CD4-positive, alpha-beta T cell treated with Interleukin-6 for 4 hours (primary cell): ENCODE measurements at regions not wholly inside any gene's neighbourhood (a gene's known extent, or its start where the extent isn't known, plus 50 kb on each side); places are given as distances from the start of the nearest gene placed in this dataset.
"Not testable (repeated sequence)": the region's sequence is repeated elsewhere in the genome, so short reads cannot be mapped to it uniquely, and the experiment has no call there.

Source experiments
- DNase-seq: peaks from one replicate; pipeline ENCODE4 v3.0.0-alpha.2; 2020; ENCODE audit warnings: mixed read lengths

- DNase-seq = no peak
Measured at GRCh38 chr10:106378251-106378650, 786.3 kb downstream of the SORCS1 start.

GRCh38 chr10:106370751-106371150, 793.8 kb downstream of the SORCS1 start:
- no peak for DNase-seq

- no peak for DNase-seq
Measured at GRCh38 chr10:106360870-106361269, 803.6 kb downstream of the SORCS1 start.

GRCh38 chr10:106355450-106355849, 809.1 kb downstream of the SORCS1 start:
- no peak for DNase-seq

- DNase-seq = no peak
Measured at GRCh38 chr10:106348933-106349332, 815.6 kb downstream of the SORCS1 start.

GRCh38 chr10:106347547-106347946, 817.0 kb downstream of the SORCS1 start:
- no peak for DNase-seq

GRCh38 chr10:106343539-106343938, 821.0 kb downstream of the SORCS1 start:
- not testable (repeated sequence) for DNase-seq

GRCh38 chr10:106341356-106341755, 823.1 kb downstream of the SORCS1 start:
- no peak for DNase-seq

- no peak for DNase-seq
Measured at GRCh38 chr10:106338486-106338885, 826.0 kb downstream of the SORCS1 start.

- DNase-seq = no peak
Measured at GRCh38 chr10:106336874-106337273, 827.6 kb downstream of the SORCS1 start.

- DNase-seq = no peak
Measured at GRCh38 chr10:106327747-106328146, 836.8 kb downstream of the SORCS1 start.

- no peak for DNase-seq
Measured at GRCh38 chr10:106320876-106321275, 843.6 kb downstream of the SORCS1 start.

- no peak for DNase-seq
Measured at GRCh38 chr10:106320078-106320477, 844.4 kb downstream of the SORCS1 start.

- DNase-seq = no peak
Measured at GRCh38 chr10:106317554-106317953, 847.0 kb downstream of the SORCS1 start.

GRCh38 chr10:106313041-106313440, 851.5 kb downstream of the SORCS1 start:
- no peak for DNase-seq

GRCh38 chr10:106312087-106312486, 852.4 kb downstream of the SORCS1 start:
- DNase-seq = no peak

GRCh38 chr10:106311590-106311989, 852.9 kb downstream of the SORCS1 start:
- no peak for DNase-seq

GRCh38 chr10:106310596-106310995, 853.9 kb downstream of the SORCS1 start:
- DNase-seq = no peak

- no peak for DNase-seq
Measured at GRCh38 chr10:106309376-106309775, 855.1 kb downstream of the SORCS1 start.

- no peak for DNase-seq
Measured at GRCh38 chr10:106308284-106308683, 856.2 kb downstream of the SORCS1 start.

GRCh38 chr10:106304056-106304455, 860.5 kb downstream of the SORCS1 start:
- DNase-seq = no peak

- DNase-seq = no peak
Measured at GRCh38 chr10:106302961-106303360, 861.5 kb downstream of the SORCS1 start.

- DNase-seq = no peak
Measured at GRCh38 chr10:106301146-106301545, 863.4 kb downstream of the SORCS1 start.

- no peak for DNase-seq
Measured at GRCh38 chr10:106296750-106297392, 867.6 kb downstream of the SORCS1 start.
